HFFc6 (cell line): ENCODE measurements at regions not wholly inside any gene's neighbourhood (a gene's known extent, or its start where the extent isn't known, plus 50 kb on each side); places are given as distances from the start of the nearest gene placed in this dataset.

ENCODE experiments used
- DNase-seq: peaks from one replicate; pipeline ENCODE4 v3.0.0-alpha.2; 2018
- H3K27ac Mint-ChIP-seq: 2 replicates; pipeline ENCODE4 v1.8.0; 2020; ENCODE audit warnings: mild to moderate bottlenecking, mixed read lengths
- H3K27me3 Mint-ChIP-seq: 2 replicates; pipeline ENCODE4 v1.8.0; 2021; ENCODE audit warnings: mild to moderate bottlenecking, moderate library complexity, mixed read lengths; ENCODE audit not compliant: insufficient read depth
- H3K36me3 Mint-ChIP-seq: 2 replicates; pipeline ENCODE4 v1.8.0; 2021; ENCODE audit warnings: low read depth, mixed read lengths
- H3K4me1 Mint-ChIP-seq: 2 replicates; pipeline ENCODE4 v1.8.0; 2020; ENCODE audit warnings: low read depth, mixed read lengths
- H3K4me3 Mint-ChIP-seq: 2 replicates; pipeline ENCODE4 v1.8.0; 2020; ENCODE audit warnings: mild to moderate bottlenecking, moderate library complexity, mixed read lengths
- H3K9me3 Mint-ChIP-seq: 2 replicates; pipeline ENCODE4 v1.8.0; 2020; ENCODE audit warnings: mild to moderate bottlenecking, mixed read lengths
- TF ChIP-seq, protein P1 (sequence below): fragments of 200-600 bp; sonication (generic); IDR thresholded peaks from 2 replicates; pipeline ENCODE4 v1.5.0; 2021; ENCODE audit warnings: antibody characterized with exemption, mild to moderate bottlenecking

DNA sequence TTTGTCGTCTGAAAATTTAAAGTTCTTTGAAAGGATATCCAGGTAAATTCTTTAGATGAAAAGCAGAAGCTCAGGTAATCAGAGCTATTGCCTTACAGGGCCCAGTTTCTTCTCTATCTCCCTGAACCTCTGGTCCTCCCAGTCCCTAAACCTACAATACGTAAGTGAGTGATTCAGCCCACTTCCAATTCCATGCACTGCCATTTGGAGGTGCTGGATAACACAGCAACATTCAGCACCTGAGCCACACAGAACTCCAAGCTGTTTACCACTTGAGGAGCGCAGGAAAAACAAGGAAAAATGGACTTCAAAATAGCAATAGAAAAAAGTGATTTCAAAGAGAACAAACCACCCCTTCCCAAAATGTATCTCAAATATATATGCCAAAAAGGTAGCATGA is 105.0 kb upstream of the DNAJC10 start:
- Mint-ChIP-seq H3K4me3 (no peak overlapping the region), H3K9me3 (peaks cover 8% of the 10 kb centered on the region), H3K27ac (no peak overlapping the region), H3K4me1 (peaks cover 21% of the 10 kb centered on the region), H3K27me3 (no peaks in the 10 kb centered on the region; the same call in 1 of the 2 replicates), H3K36me3 (peaks cover 14% of the 10 kb centered on the region)
- TF ChIP-seq, protein P1, sequence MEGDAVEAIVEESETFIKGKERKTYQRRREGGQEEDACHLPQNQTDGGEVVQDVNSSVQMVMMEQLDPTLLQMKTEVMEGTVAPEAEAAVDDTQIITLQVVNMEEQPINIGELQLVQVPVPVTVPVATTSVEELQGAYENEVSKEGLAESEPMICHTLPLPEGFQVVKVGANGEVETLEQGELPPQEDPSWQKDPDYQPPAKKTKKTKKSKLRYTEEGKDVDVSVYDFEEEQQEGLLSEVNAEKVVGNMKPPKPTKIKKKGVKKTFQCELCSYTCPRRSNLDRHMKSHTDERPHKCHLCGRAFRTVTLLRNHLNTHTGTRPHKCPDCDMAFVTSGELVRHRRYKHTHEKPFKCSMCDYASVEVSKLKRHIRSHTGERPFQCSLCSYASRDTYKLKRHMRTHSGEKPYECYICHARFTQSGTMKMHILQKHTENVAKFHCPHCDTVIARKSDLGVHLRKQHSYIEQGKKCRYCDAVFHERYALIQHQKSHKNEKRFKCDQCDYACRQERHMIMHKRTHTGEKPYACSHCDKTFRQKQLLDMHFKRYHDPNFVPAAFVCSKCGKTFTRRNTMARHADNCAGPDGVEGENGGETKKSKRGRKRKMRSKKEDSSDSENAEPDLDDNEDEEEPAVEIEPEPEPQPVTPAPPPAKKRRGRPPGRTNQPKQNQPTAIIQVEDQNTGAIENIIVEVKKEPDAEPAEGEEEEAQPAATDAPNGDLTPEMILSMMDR, result no peak
- DNase-seq, result no peak

DNA sequence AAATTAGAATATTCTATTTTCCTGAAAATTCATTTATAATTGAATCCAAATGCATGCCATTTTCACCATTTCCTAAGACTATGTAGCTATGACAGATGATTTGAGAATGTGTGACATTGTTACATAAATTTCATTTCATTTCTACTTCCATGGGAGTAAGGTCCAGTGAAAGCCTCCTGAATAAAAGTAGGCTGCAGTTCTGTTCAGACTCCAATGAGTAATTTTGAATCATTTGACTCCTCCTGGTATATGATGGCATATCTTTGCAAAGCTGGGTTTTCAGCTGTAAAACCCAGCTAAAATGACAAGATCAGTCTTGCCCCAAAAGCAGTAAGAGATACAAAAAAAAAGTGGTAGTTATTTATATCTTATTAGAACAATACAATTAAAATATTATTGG is 101.0 kb upstream of the DNAJC10 start:
- H3K27ac Mint-ChIP-seq, result no peak overlapping the region
- H3K9me3 Mint-ChIP-seq, result no peaks in the 10 kb centered on the region
- no peak for DNase-seq

GRCh38 chr2:182616471-182617393 is 99.3 kb upstream of the DNAJC10 start:
- peak; percentile 89 for DNase-seq
- H3K27ac Mint-ChIP-seq, result peak overlapping the region; percentile 61
- no peaks in the 10 kb centered on the region for H3K27me3 Mint-ChIP-seq
- no peaks in the 10 kb centered on the region for H3K36me3 Mint-ChIP-seq
- no peak overlapping the region; the same call in 1 of the 2 replicates for H3K4me3 Mint-ChIP-seq
- H3K9me3 Mint-ChIP-seq, result no peaks in the 10 kb centered on the region
- TF ChIP-seq, protein P1, result no peak
- peaks cover 62% of the 10 kb centered on the region for H3K4me1 Mint-ChIP-seq

More for the DNA sequence above, 101.0 kb upstream of the DNAJC10 start:
- H3K36me3 Mint-ChIP-seq, result no peaks in the 10 kb centered on the region
- no peaks in the 10 kb centered on the region; the same call in 1 of the 2 replicates for H3K27me3 Mint-ChIP-seq
- H3K4me3 Mint-ChIP-seq, result no peak overlapping the region
- H3K4me1 Mint-ChIP-seq, result peaks cover 51% of the 10 kb centered on the region
- TF ChIP-seq, protein P1, result no peak

GRCh38 chr2:182618672-182619079 is 97.4 kb upstream of the DNAJC10 start:
- Mint-ChIP-seq H3K36me3 (no peaks in the 10 kb centered on the region), H3K4me1 (peaks cover 62% of the 10 kb centered on the region), H3K4me3 (peak overlapping the region; percentile 62), H3K27me3 (no peaks in the 10 kb centered on the region), H3K9me3 (no peaks in the 10 kb centered on the region), H3K27ac (peak overlapping the region; percentile 68)
- DNase-seq, result peak; percentile 50
- TF ChIP-seq, protein P1, result no peak

DNA sequence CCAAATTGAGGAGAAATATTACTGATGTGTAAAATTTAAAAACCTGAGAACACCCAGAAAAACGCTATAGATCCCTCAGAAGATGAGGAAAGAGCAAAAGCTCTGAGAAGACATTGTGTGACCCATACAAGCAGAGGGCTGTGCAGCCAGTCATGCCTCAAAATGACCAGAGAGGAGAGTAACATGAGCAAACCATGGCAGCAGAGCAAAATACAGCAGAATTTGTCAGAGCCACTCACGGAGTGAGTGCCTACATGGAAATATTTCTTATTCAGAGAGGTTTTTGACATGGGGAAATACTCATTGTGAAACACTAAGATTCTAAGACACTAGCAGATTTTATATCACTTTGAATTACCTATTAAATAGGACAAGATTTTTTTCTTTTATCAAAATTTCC is 96.8 kb upstream of the DNAJC10 start:
- Mint-ChIP-seq H3K4me1 (peaks cover 62% of the 10 kb centered on the region), H3K4me3 (no peak overlapping the region), H3K27ac (no peak overlapping the region), H3K36me3 (no peaks in the 10 kb centered on the region), H3K27me3 (no peaks in the 10 kb centered on the region), H3K9me3 (no peaks in the 10 kb centered on the region)
- no peak for DNase-seq
- TF ChIP-seq, protein P1, result no peak
